ENCODE measurements at regions not wholly inside any gene's neighbourhood (a gene's known extent, or its start where the extent isn't known, plus 50 kb on each side); places are given as distances from the start of the nearest gene placed in this dataset.

- H3K27me3 ChIP-seq, result no peaks in the 10 kb centered on the region
- H3K9me3 ChIP-seq (replicated peaks in 1 of 11), result peaks cover 0 to 12% (median 0%) of the 10 kb centered on the region in 11 experiments; a peak in 2 of 22 replicates
- H3K4me1 ChIP-seq, result no peaks in the 10 kb centered on the region
- no peaks in the 10 kb centered on the region for H4K20me1 ChIP-seq
- H3K4me2 ChIP-seq, result no peak overlapping the region
- H3K4me3 ChIP-seq, result no peak overlapping the region
- H3K27ac ChIP-seq, result no peak overlapping the region
- no peak for TF ChIP-seq Cebpa-rat (IDR thresholded peaks at IDR 0.05)
- peaks cover 0 to 27% (median 9%) of the 10 kb centered on the region in 11 experiments; a peak in 9 of 22 replicates for H3K36me3 ChIP-seq
- no peak overlapping the region for H3K9ac ChIP-seq
Observed at GRCh38 chr13:73857106-73857505, 277.1 kb downstream of the KLF12 start.

- no peaks in the 10 kb centered on the region for H4K20me1 ChIP-seq
- no peak overlapping the region for H3K27ac ChIP-seq
- H3K9ac ChIP-seq, result no peak overlapping the region
- H3K36me3 ChIP-seq, result peaks cover 1 to 16% (median 9%) of the 10 kb centered on the region in 11 experiments; a peak in 17 of 22 replicates
- TF ChIP-seq Cebpa-rat (IDR thresholded peaks at IDR 0.05), result no peak
- H3K4me3 ChIP-seq, result no peak overlapping the region
- no peaks in the 10 kb centered on the region for H3K27me3 ChIP-seq
- no peaks in the 10 kb centered on the region for H3K4me1 ChIP-seq
- H3K4me2 ChIP-seq, result no peak overlapping the region
- H3K9me3 ChIP-seq (replicated peaks in 1 of 11), result peaks cover 0 to 7% (median 0%) of the 10 kb centered on the region in 11 experiments; a peak in 1 of 22 replicates
Observed at GRCh38 chr13:73851104-73851503, 283.1 kb downstream of the KLF12 start.

- H3K27me3 ChIP-seq, result no peaks in the 10 kb centered on the region
- H3K9me3 ChIP-seq (replicated peaks in 1 of 11), result no peaks in the 10 kb centered on the region
- H3K27ac ChIP-seq, result no peak overlapping the region
- no peak overlapping the region for H3K4me3 ChIP-seq
- H3K4me2 ChIP-seq, result no peak overlapping the region
- H3K4me1 ChIP-seq, result no peaks in the 10 kb centered on the region
- H3K36me3 ChIP-seq, result peaks cover 9 to 18% (median 12%) of the 10 kb centered on the region in 11 experiments; a peak in 18 of 22 replicates
- H3K9ac ChIP-seq, result no peak overlapping the region
- H4K20me1 ChIP-seq, result no peaks in the 10 kb centered on the region
- TF ChIP-seq Cebpa-rat (IDR thresholded peaks at IDR 0.05), result no peak
Observed at GRCh38 chr13:73850104-73850873, 283.9 kb downstream of the KLF12 start.

- Histone ChIP-seq H3K27ac (no peak overlapping the region), H3K27me3 (no peaks in the 10 kb centered on the region), H3K4me1 (no peaks in the 10 kb centered on the region), H3K9ac (no peak overlapping the region), H3K36me3 (peaks cover 9 to 23% (median 13%) of the 10 kb centered on the region in 11 experiments; a peak in 18 of 22 replicates), H3K4me3 (no peak overlapping the region), H3K9me3 (replicated peaks in 1 of 11) (no peaks in the 10 kb centered on the region), H4K20me1 (no peaks in the 10 kb centered on the region), H3K4me2 (no peak overlapping the region)
- TF ChIP-seq Cebpa-rat (IDR thresholded peaks at IDR 0.05), result no peak
Observed at GRCh38 chr13:73849292-73849691, 284.9 kb downstream of the KLF12 start.

- no peaks in the 10 kb centered on the region for H3K4me1 ChIP-seq
- no peaks in the 10 kb centered on the region for H3K9me3 ChIP-seq (replicated peaks in 1 of 11)
- H3K27ac ChIP-seq, result no peak overlapping the region
- no peaks in the 10 kb centered on the region for H3K27me3 ChIP-seq
- no peaks in the 10 kb centered on the region for H4K20me1 ChIP-seq
- H3K4me3 ChIP-seq, result no peak overlapping the region
- H3K4me2 ChIP-seq, result no peak overlapping the region
- H3K36me3 ChIP-seq, result peaks cover 9 to 45% (median 22%) of the 10 kb centered on the region in 11 experiments; a peak in 19 of 22 replicates
- no peak for TF ChIP-seq Cebpa-rat (IDR thresholded peaks at IDR 0.05)
- H3K9ac ChIP-seq, result no peak overlapping the region
Observed at GRCh38 chr13:73844986-73845385, 289.2 kb downstream of the KLF12 start.

GRCh38 chr13:73842626-73843025 lies 291.6 kb downstream of the KLF12 start:
- Histone ChIP-seq H3K27ac (no peak overlapping the region), H3K9me3 (replicated peaks in 1 of 11) (no peaks in the 10 kb centered on the region), H3K9ac (no peak overlapping the region), H3K4me1 (no peaks in the 10 kb centered on the region), H3K27me3 (no peaks in the 10 kb centered on the region), H3K4me3 (no peak overlapping the region), H4K20me1 (no peaks in the 10 kb centered on the region), H3K36me3 (peaks cover 9 to 45% (median 22%) of the 10 kb centered on the region in 11 experiments; a peak in 19 of 22 replicates), H3K4me2 (no peak overlapping the region)
- TF ChIP-seq Cebpa-rat (IDR thresholded peaks at IDR 0.05), result no peak

GRCh38 chr13:73842184-73842583 lies 292.0 kb downstream of the KLF12 start:
- no peak for TF ChIP-seq Cebpa-rat (IDR thresholded peaks at IDR 0.05)
- Histone ChIP-seq H4K20me1 (no peaks in the 10 kb centered on the region), H3K4me1 (no peaks in the 10 kb centered on the region), H3K36me3 (peaks cover 9 to 45% (median 22%) of the 10 kb centered on the region in 11 experiments; a peak in 19 of 22 replicates), H3K27me3 (no peaks in the 10 kb centered on the region), H3K9ac (no peak overlapping the region), H3K4me3 (no peak overlapping the region), H3K4me2 (no peak overlapping the region), H3K9me3 (replicated peaks in 1 of 11) (no peaks in the 10 kb centered on the region), H3K27ac (no peak overlapping the region)

- H3K36me3 ChIP-seq, result peaks cover 0 to 11% (median 4%) of the 10 kb centered on the region in 11 experiments; a peak in 5 of 22 replicates
- no peak overlapping the region for H3K9ac ChIP-seq
- peaks cover 0 to 9% (median 0%) of the 10 kb centered on the region in 10 experiments; a peak in 3 of 20 replicates for H3K4me1 ChIP-seq
- H3K9me3 ChIP-seq (replicated peaks in 1 of 11), result no peaks in the 10 kb centered on the region
- no peaks in the 10 kb centered on the region for H3K27me3 ChIP-seq
- no peak overlapping the region for H3K4me3 ChIP-seq
- H4K20me1 ChIP-seq, result peaks cover 0 to 4% (median 0%) of the 10 kb centered on the region in 11 experiments; a peak in 1 of 22 replicates
- no peak overlapping the region for H3K4me2 ChIP-seq
- TF ChIP-seq Cebpa-rat (IDR thresholded peaks at IDR 0.05), result no peak
- no peak overlapping the region for H3K27ac ChIP-seq
Observed at GRCh38 chr13:73837147-73837546, 297.1 kb downstream of the KLF12 start.

- H3K4me2 ChIP-seq, result no peak overlapping the region
- H3K36me3 ChIP-seq, result 0 out of 22 replicates have a peak, but pooled peaks cover 0 to 1% (median 0%) of the 10 kb centered on the region in 11 experiments
- H3K9me3 ChIP-seq (replicated peaks in 1 of 11), result no peaks in the 10 kb centered on the region
- H4K20me1 ChIP-seq, result peaks cover 0 to 4% (median 0%) of the 10 kb centered on the region in 11 experiments; a peak in 1 of 22 replicates
- no peak overlapping the region for H3K4me3 ChIP-seq
- no peak overlapping the region for H3K27ac ChIP-seq
- H3K9ac ChIP-seq, result no peak overlapping the region
- H3K27me3 ChIP-seq, result no peaks in the 10 kb centered on the region
- peaks cover 0 to 9% (median 0%) of the 10 kb centered on the region in 10 experiments; a peak in 3 of 20 replicates for H3K4me1 ChIP-seq
- TF ChIP-seq Cebpa-rat (IDR thresholded peaks at IDR 0.05), result no peak
Observed at GRCh38 chr13:73835138-73835721, 299.0 kb downstream of the KLF12 start.

All from BLaER1 treated with 17β-estradiol and CSF1 and Interleukin-3, amounts not matched to agents 10 nM and 100 nM (cell line).